Neural cell (in vitro differentiated cells): ENCODE measurements at regions not wholly inside any gene's neighbourhood (a gene's known extent, or its start where the extent isn't known, plus 50 kb on each side); places are given as distances from the start of the nearest gene placed in this dataset.

Experiments
- H2AFZ ChIP-seq: fragments of 200-600, 300-800 bp; sonication (generic), shearing (Covaris generic); 2 replicates; pipeline ENCODE4 v1.6.0; 2014; ENCODE audit warnings: low read depth, mild to moderate bottlenecking, antibody characterized with exemption, low read length, moderate library complexity
- H3F3A ChIP-seq: fragments of 200-600 bp; shearing (Covaris generic); 2 replicates; pipeline ENCODE4 v1.6.1; 2016; ENCODE audit warnings: mild to moderate bottlenecking, moderate library complexity, mixed read lengths, antibody characterized with exemption, low read length; ENCODE audit not compliant: insufficient read depth, poor library complexity, severe bottlenecking
- H3K27ac ChIP-seq: fragments of 200-600, 300-800 bp; sonication (generic), shearing (Covaris generic); 2 replicates; pipeline ENCODE4 v1.5.1; 2014; ENCODE audit warnings: mild to moderate bottlenecking, low read length, moderate library complexity
- H3K27me3 ChIP-seq: fragments of 300-800, 200-600 bp; sonication (generic), shearing (Covaris generic); 2 replicates; pipeline ENCODE4 v1.6.0; 2014; ENCODE audit warnings: mild to moderate bottlenecking, low read depth, low read length, moderate library complexity; ENCODE audit not compliant: insufficient read depth
- H3K36me3 ChIP-seq: fragments of 300-800, 200-600 bp; sonication (generic), shearing (Covaris generic); 2 replicates; pipeline ENCODE4 v1.5.1; 2014; ENCODE audit warnings: mild to moderate bottlenecking, antibody characterized with exemption, low read length, moderate library complexity; ENCODE audit not compliant: insufficient read depth
- H3K4me2 ChIP-seq: fragments of 300-800, 200-600 bp; sonication (generic), shearing (Covaris generic); 2 replicates; pipeline ENCODE4 v1.6.0; 2014; ENCODE audit warnings: mild to moderate bottlenecking, low read length
- H3K4me3 ChIP-seq: fragments of 300-800, 200-600 bp; sonication (generic), shearing (Covaris generic); 2 replicates; pipeline ENCODE4 v1.5.1; 2014; ENCODE audit warnings: mild to moderate bottlenecking, low read length, moderate library complexity
- H3K79me2 ChIP-seq: fragments of 200-600 bp; shearing (Covaris generic); replicated peaks from 2 replicates; pipeline ENCODE4 v1.6.0; 2014; ENCODE audit warnings: mild to moderate bottlenecking, low read length, moderate library complexity; ENCODE audit not compliant: insufficient read depth
- H3K9ac ChIP-seq: fragments of 300-800, 200-600 bp; sonication (generic), shearing (Covaris generic); 2 replicates; pipeline ENCODE4 v1.6.1; 2016; ENCODE audit warnings: mild to moderate bottlenecking, low read length, mixed read lengths
- H3K9me2 ChIP-seq: fragments of 200-600 bp; shearing (Covaris generic); 2 replicates; pipeline ENCODE4 v1.6.1; 2016; ENCODE audit warnings: mild to moderate bottlenecking, low read length, mixed read lengths; ENCODE audit not compliant: insufficient read depth
- H3K9me3 ChIP-seq: fragments of 200-600, 300-800 bp; sonication (generic), shearing (Covaris generic); 2 replicates; pipeline ENCODE4 v1.6.1; 2016; ENCODE audit warnings: mild to moderate bottlenecking, mixed run types, low read length, moderate library complexity, mixed read lengths
- H4K20me1 ChIP-seq: fragments of 200-600 bp; shearing (Covaris generic); 2 replicates; pipeline ENCODE4 v1.6.1; 2016; ENCODE audit warnings: mild to moderate bottlenecking, mixed run types; ENCODE audit not compliant: insufficient read depth
- CTCF ChIP-seq: fragments of 450-650 bp; IDR thresholded peaks from 2 replicates; pipeline ENCODE4 v1.5.1; 2014; ENCODE audit warnings: antibody characterized with exemption, mild to moderate bottlenecking, moderate library complexity; ENCODE audit not compliant: poor library complexity, severe bottlenecking
- EP300 ChIP-seq: fragments of 450-650 bp; conservative IDR thresholded peaks from 2 replicates; pipeline ENCODE4 v1.6.1; 2014; ENCODE audit warnings: antibody characterized with exemption, mild to moderate bottlenecking, moderate library complexity; ENCODE audit not compliant: poor library complexity, severe bottlenecking
- EZH2 ChIP-seq: fragments of 200-600, 300-800 bp; shearing (Covaris generic), sonication (generic); IDR thresholded peaks from 2 replicates; pipeline ENCODE4 v1.6.1; 2014; ENCODE audit warnings: antibody characterized with exemption, low read length, borderline replicate concordance, mild to moderate bottlenecking; ENCODE audit not compliant: insufficient read depth, poor library complexity, severe bottlenecking
- MXI1 ChIP-seq: fragments of 450-650 bp; conservative IDR thresholded peaks from 2 replicates; pipeline ENCODE4 v1.6.1; 2014; ENCODE audit warnings: antibody characterized with exemption, mild to moderate bottlenecking; ENCODE audit not compliant: poor library complexity, severe bottlenecking
- POLR2AphosphoS5 ChIP-seq: IDR thresholded peaks from 2 replicates; pipeline ENCODE4 v1.6.1; 2012
- RAD21 ChIP-seq: fragments of 450-650 bp; conservative IDR thresholded peaks from 2 replicates; pipeline ENCODE4 v1.6.1; 2014; ENCODE audit warnings: antibody characterized with exemption, mild to moderate bottlenecking, moderate library complexity
- SMC3 ChIP-seq: fragments of 450-650 bp; conservative IDR thresholded peaks from 2 replicates; pipeline ENCODE4 v1.6.1; 2014; ENCODE audit warnings: antibody characterized with exemption, mild to moderate bottlenecking, moderate library complexity; ENCODE audit not compliant: poor library complexity
- TAF1 ChIP-seq: IDR thresholded peaks from 2 replicates; pipeline ENCODE4 v1.6.1; 2012; ENCODE audit warnings: low read depth
- TF ChIP-seq, protein P1 (sequence below): IDR thresholded peaks from 2 replicates; pipeline ENCODE4 v1.6.1; 2012; ENCODE audit warnings: borderline replicate concordance

GRCh38 chr10:83754857-83755256, 384.5 kb upstream of the GHITM start:
- Histone ChIP-seq H3K9ac (no peak overlapping the region), H3F3A (no peaks in the 10 kb centered on the region), H4K20me1 (no peaks in the 10 kb centered on the region), H3K4me3 (no peak overlapping the region), H3K9me3 (no peaks in the 10 kb centered on the region), H3K36me3 (no peaks in the 10 kb centered on the region), H3K9me2 (no peaks in the 10 kb centered on the region), H3K27ac (no peak overlapping the region), H3K79me2 (no peaks in the 10 kb centered on the region), H2AFZ (no peak overlapping the region), H3K4me2 (no peak overlapping the region), H3K27me3 (no peaks in the 10 kb centered on the region)
- no peak for TF ChIP-seq POLR2AphosphoS5
- TF ChIP-seq EP300: no peak
- no peak for TF ChIP-seq MXI1
- no peak for TF ChIP-seq CTCF
- TF ChIP-seq SMC3: no peak
- TF ChIP-seq EZH2: no peak

GRCh38 chr10:83760142-83760541, 379.2 kb upstream of the GHITM start:
- Histone ChIP-seq H3K27ac (no peak overlapping the region), H3K36me3 (no peaks in the 10 kb centered on the region), H3K9ac (no peak overlapping the region), H3K4me2 (no peak overlapping the region), H3K9me2 (no peaks in the 10 kb centered on the region), H3F3A (no peaks in the 10 kb centered on the region), H3K27me3 (no peaks in the 10 kb centered on the region), H3K4me3 (no peak overlapping the region), H3K9me3 (no peaks in the 10 kb centered on the region), H4K20me1 (no peaks in the 10 kb centered on the region), H3K79me2 (no peaks in the 10 kb centered on the region), H2AFZ (no peak overlapping the region)
- no peak for TF ChIP-seq MXI1
- no peak for TF ChIP-seq RAD21
- no peak for TF ChIP-seq SMC3
- no peak for TF ChIP-seq TAF1
- TF ChIP-seq EP300: no peak
- no peak for TF ChIP-seq CTCF
- TF ChIP-seq, protein P1, sequence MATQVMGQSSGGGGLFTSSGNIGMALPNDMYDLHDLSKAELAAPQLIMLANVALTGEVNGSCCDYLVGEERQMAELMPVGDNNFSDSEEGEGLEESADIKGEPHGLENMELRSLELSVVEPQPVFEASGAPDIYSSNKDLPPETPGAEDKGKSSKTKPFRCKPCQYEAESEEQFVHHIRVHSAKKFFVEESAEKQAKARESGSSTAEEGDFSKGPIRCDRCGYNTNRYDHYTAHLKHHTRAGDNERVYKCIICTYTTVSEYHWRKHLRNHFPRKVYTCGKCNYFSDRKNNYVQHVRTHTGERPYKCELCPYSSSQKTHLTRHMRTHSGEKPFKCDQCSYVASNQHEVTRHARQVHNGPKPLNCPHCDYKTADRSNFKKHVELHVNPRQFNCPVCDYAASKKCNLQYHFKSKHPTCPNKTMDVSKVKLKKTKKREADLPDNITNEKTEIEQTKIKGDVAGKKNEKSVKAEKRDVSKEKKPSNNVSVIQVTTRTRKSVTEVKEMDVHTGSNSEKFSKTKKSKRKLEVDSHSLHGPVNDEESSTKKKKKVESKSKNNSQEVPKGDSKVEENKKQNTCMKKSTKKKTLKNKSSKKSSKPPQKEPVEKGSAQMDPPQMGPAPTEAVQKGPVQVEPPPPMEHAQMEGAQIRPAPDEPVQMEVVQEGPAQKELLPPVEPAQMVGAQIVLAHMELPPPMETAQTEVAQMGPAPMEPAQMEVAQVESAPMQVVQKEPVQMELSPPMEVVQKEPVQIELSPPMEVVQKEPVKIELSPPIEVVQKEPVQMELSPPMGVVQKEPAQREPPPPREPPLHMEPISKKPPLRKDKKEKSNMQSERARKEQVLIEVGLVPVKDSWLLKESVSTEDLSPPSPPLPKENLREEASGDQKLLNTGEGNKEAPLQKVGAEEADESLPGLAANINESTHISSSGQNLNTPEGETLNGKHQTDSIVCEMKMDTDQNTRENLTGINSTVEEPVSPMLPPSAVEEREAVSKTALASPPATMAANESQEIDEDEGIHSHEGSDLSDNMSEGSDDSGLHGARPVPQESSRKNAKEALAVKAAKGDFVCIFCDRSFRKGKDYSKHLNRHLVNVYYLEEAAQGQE: no peak
- TF ChIP-seq POLR2AphosphoS5: no peak
- no peak for TF ChIP-seq EZH2
